GM23338 (cell line): ENCODE measurements at regions not wholly inside any gene's neighbourhood (a gene's known extent, or its start where the extent isn't known, plus 50 kb on each side); places are given as distances from the start of the nearest gene placed in this dataset.

Experiments
- CTCF ChIP-seq, 2 experiments: fragments of 200-600 bp in 1 of 2; sonication (generic) in 1 of 2; conservative IDR thresholded peaks; 2 replicates each; pipeline versions ENCODE4 v1.5.1 to v1.6.1; 2016 to 2017; ENCODE audit warnings: antibody characterized with exemption in 2 of 2, low read depth in 2 of 2, mild to moderate bottlenecking in 2 of 2, moderate library complexity in 1 of 2
- EZH2 ChIP-seq: fragments of 200-600 bp; sonication (generic); IDR thresholded peaks from one replicate; pipeline ENCODE4 v1.8.0; 2017; ENCODE audit warnings: antibody characterized with exemption, mild to moderate bottlenecking, low read depth; ENCODE audit not compliant: unreplicated experiment
- EZH2phosphoT487 ChIP-seq: fragments of 200-600 bp; sonication (generic); IDR thresholded peaks from one replicate; pipeline ENCODE4 v1.8.1; 2018; ENCODE audit warnings: antibody characterized with exemption; ENCODE audit not compliant: unreplicated experiment
- JUNB ChIP-seq: IDR thresholded peaks from one replicate; pipeline ENCODE4 v1.6.1; 2016; ENCODE audit warnings: antibody characterized with exemption; ENCODE audit not compliant: unreplicated experiment
- POLR2AphosphoS5 ChIP-seq: IDR thresholded peaks from 2 replicates; pipeline ENCODE4 v1.6.1; 2016; ENCODE audit warnings: antibody characterized with exemption, low read depth

- TF ChIP-seq CTCF (conservative IDR thresholded peaks at IDR 0.05; ENCODE audit: low read depth in 2 of 2) (no peak), EZH2 (no peak), EZH2phosphoT487 (no peak), POLR2AphosphoS5 (no peak), JUNB (no peak)
Observed at GRCh38 chr6:167523426-167523825, 198.5 kb downstream of the TTLL2 start.
